ENCODE measurements at regions not wholly inside any gene's neighbourhood (a gene's known extent, or its start where the extent isn't known, plus 50 kb on each side); places are given as distances from the start of the nearest gene placed in this dataset.

- Mint-ChIP-seq H3K36me3 (no peaks in the 10 kb centered on the region), H3K4me1 (no peaks in the 10 kb centered on the region), H3K27me3 (ENCODE audit: low read depth in 3 of 3) (peaks cover 0 to 3% (median 0%) of the 10 kb centered on the region in 3 donors), H3K4me3 (no peak overlapping the region), H3K9me3 (peaks cover 0 to 12% (median 3%) of the 10 kb centered on the region in 6 donors), H3K27ac (no peak overlapping the region)
- no peak for DNase-seq
Observed at GRCh38 chr10:108031505-108031904, 867.0 kb upstream of the SORCS1 start.

GRCh38 chr10:108014902-108015177 lies 850.3 kb upstream of the SORCS1 start:
- no peaks in the 10 kb centered on the region for H3K36me3 Mint-ChIP-seq
- H3K27me3 Mint-ChIP-seq (ENCODE audit: low read depth in 3 of 3): peaks cover 0 to 5% (median 3%) of the 10 kb centered on the region in 3 donors
- DNase-seq: no peak
- H3K27ac Mint-ChIP-seq: no peak overlapping the region
- H3K9me3 Mint-ChIP-seq: peaks cover 8 to 32% (median 14%) of the 10 kb centered on the region in 6 donors
- no peak overlapping the region for H3K4me3 Mint-ChIP-seq
- no peaks in the 10 kb centered on the region for H3K4me1 Mint-ChIP-seq

DNA sequence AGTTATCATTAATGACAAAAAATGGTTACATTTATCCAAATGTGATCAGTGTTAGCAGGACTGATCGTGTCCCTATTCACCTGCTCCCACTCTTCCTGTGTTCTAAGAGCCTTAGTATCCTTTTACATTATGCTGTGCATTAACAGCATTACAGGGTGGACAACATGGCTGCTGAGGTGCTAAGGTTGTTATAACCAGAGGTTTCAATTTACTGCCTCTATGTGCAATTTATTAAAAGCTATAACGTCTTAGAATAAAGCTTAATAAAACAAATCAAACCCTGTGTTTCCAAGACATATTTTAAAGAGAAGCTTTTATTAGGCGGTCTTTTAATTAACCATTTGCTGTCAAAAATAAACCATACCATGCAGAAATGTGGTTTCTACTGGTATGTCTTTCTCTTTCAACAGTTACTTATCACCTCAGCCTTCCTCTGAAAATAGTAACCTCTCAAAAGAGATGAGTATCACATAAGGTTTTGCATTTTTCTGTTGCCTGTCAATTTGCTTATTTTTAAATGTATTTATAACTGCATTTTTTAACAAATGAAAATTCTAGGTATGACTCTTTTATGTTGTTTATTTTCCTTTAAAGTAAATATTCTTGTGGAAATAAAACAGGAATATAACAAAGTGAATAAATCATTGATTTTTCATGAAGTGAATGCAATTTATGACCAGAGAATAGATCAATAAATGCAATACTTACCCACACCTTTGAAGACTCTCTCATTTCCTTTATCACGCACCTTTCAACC lies 849.8 kb upstream of the SORCS1 start:
- peaks cover 0 to 5% (median 3%) of the 10 kb centered on the region in 3 donors for H3K27me3 Mint-ChIP-seq (ENCODE audit: low read depth in 3 of 3)
- peaks cover 8 to 32% (median 16%) of the 10 kb centered on the region in 6 donors for H3K9me3 Mint-ChIP-seq
- DNase-seq: no peak
- H3K4me3 Mint-ChIP-seq: no peak overlapping the region
- H3K36me3 Mint-ChIP-seq: no peaks in the 10 kb centered on the region
- no peaks in the 10 kb centered on the region for H3K4me1 Mint-ChIP-seq
- H3K27ac Mint-ChIP-seq: no peak overlapping the region

DNA sequence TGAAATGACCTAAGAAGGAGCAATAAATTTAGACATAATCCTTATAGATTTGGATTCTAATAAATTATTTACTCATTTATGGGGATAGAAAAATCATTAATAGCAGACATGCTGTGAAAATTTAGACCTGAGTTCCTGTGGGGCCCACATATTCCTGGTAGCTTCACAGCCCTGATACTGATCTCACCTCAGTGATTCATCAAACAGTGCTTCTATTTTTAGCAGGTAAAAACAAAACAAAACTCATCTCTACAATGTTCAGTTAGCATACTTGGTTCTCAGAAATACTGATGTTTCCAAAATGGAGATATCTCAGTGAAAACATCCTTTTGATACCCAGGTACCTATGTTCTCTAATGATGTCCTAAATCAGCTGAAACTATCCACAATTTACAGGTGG lies 841.1 kb upstream of the SORCS1 start:
- peaks cover 10 to 44% (median 21%) of the 10 kb centered on the region in 6 donors for H3K9me3 Mint-ChIP-seq
- H3K4me1 Mint-ChIP-seq: no peaks in the 10 kb centered on the region
- no peak overlapping the region for H3K27ac Mint-ChIP-seq
- H3K27me3 Mint-ChIP-seq (ENCODE audit: low read depth in 3 of 3): peaks cover 0 to 2% (median 0%) of the 10 kb centered on the region in 3 donors
- H3K4me3 Mint-ChIP-seq: no peak overlapping the region
- no peak for DNase-seq
- H3K36me3 Mint-ChIP-seq: no peaks in the 10 kb centered on the region

DNA sequence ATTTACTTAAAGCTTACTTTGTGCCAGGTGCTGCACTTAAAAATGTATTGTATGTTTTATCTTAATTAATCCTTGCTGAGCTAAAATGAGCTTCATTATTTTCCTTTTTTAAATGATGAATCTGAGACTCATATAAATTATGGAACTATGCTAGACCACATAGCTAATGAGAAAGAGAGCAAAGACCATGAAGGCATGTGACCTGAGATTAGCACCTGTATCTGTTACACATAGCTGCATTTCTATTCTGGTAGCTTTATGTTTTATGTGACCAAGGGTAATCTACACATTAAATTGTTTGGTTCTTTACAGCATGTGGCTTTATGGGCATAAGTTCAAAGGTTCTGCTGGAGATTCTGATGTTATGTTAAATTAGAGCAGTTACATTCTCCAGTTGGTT lies 839.1 kb upstream of the SORCS1 start:
- H3K4me1 Mint-ChIP-seq: no peaks in the 10 kb centered on the region
- H3K36me3 Mint-ChIP-seq: no peaks in the 10 kb centered on the region
- DNase-seq: no peak
- no peak overlapping the region for H3K4me3 Mint-ChIP-seq
- H3K27ac Mint-ChIP-seq: no peak overlapping the region
- H3K9me3 Mint-ChIP-seq: peaks cover 10 to 42% (median 19%) of the 10 kb centered on the region in 6 donors
- H3K27me3 Mint-ChIP-seq (ENCODE audit: low read depth in 3 of 3): peaks cover 0 to 2% (median 0%) of the 10 kb centered on the region in 3 donors

GRCh38 chr10:108003061-108003460 lies 838.6 kb upstream of the SORCS1 start:
- DNase-seq: no peak
- no peak overlapping the region for H3K4me3 Mint-ChIP-seq
- H3K9me3 Mint-ChIP-seq: peaks cover 10 to 37% (median 15%) of the 10 kb centered on the region in 6 donors
- no peaks in the 10 kb centered on the region for H3K4me1 Mint-ChIP-seq
- H3K27me3 Mint-ChIP-seq (ENCODE audit: low read depth in 3 of 3): peaks cover 0 to 2% (median 0%) of the 10 kb centered on the region in 3 donors
- no peaks in the 10 kb centered on the region for H3K36me3 Mint-ChIP-seq
- no peak overlapping the region for H3K27ac Mint-ChIP-seq

- H3K27ac Mint-ChIP-seq: no peak overlapping the region
- peaks cover 1 to 18% (median 4%) of the 10 kb centered on the region in 6 donors for H3K9me3 Mint-ChIP-seq
- H3K4me3 Mint-ChIP-seq: no peak overlapping the region
- no peaks in the 10 kb centered on the region for H3K36me3 Mint-ChIP-seq
- H3K27me3 Mint-ChIP-seq (ENCODE audit: low read depth in 3 of 3): peaks cover 0 to 2% (median 0%) of the 10 kb centered on the region in 3 donors
- no peak for DNase-seq
- no peaks in the 10 kb centered on the region for H3K4me1 Mint-ChIP-seq
Observed at GRCh38 chr10:108000365-108000764, 835.9 kb upstream of the SORCS1 start.

- Mint-ChIP-seq H3K9me3 (peaks cover 0 to 8% (median 3%) of the 10 kb centered on the region in 6 donors), H3K36me3 (no peaks in the 10 kb centered on the region), H3K27ac (no peak overlapping the region), H3K4me1 (no peaks in the 10 kb centered on the region), H3K27me3 (ENCODE audit: low read depth in 3 of 3) (peaks cover 0 to 2% (median 0%) of the 10 kb centered on the region in 3 donors), H3K4me3 (no peak overlapping the region)
- DNase-seq: no peak
Observed at GRCh38 chr10:107994621-107995270, 830.2 kb upstream of the SORCS1 start.

GRCh38 chr10:107986571-107986970 lies 822.1 kb upstream of the SORCS1 start:
- Mint-ChIP-seq H3K36me3 (no peaks in the 10 kb centered on the region), H3K27me3 (ENCODE audit: low read depth in 3 of 3) (peaks cover 0 to 4% (median 0%) of the 10 kb centered on the region in 3 donors), H3K4me1 (no peaks in the 10 kb centered on the region), H3K9me3 (peaks cover 2 to 21% (median 5%) of the 10 kb centered on the region in 6 donors), H3K4me3 (no peak overlapping the region), H3K27ac (no peak overlapping the region)
- DNase-seq: no peak

GRCh38 chr10:107984581-107984980 lies 820.1 kb upstream of the SORCS1 start:
- Mint-ChIP-seq H3K9me3 (peaks cover 4 to 26% (median 8%) of the 10 kb centered on the region in 6 donors), H3K4me1 (no peaks in the 10 kb centered on the region), H3K36me3 (no peaks in the 10 kb centered on the region), H3K27me3 (ENCODE audit: low read depth in 3 of 3) (peaks cover 0 to 2% (median 0%) of the 10 kb centered on the region in 3 donors), H3K4me3 (no peak overlapping the region), H3K27ac (no peak overlapping the region)
- DNase-seq: no peak

GRCh38 chr10:107984149-107984548 lies 819.6 kb upstream of the SORCS1 start:
- H3K27ac Mint-ChIP-seq: no peak overlapping the region
- no peak for DNase-seq
- H3K4me1 Mint-ChIP-seq: no peaks in the 10 kb centered on the region
- peaks cover 0 to 2% (median 0%) of the 10 kb centered on the region in 3 donors for H3K27me3 Mint-ChIP-seq (ENCODE audit: low read depth in 3 of 3)
- H3K36me3 Mint-ChIP-seq: no peaks in the 10 kb centered on the region
- no peak overlapping the region for H3K4me3 Mint-ChIP-seq
- peaks cover 5 to 30% (median 8%) of the 10 kb centered on the region in 6 donors for H3K9me3 Mint-ChIP-seq

- Mint-ChIP-seq H3K4me1 (no peaks in the 10 kb centered on the region), H3K27me3 (ENCODE audit: low read depth in 3 of 3) (peaks cover 0 to 2% (median 0%) of the 10 kb centered on the region in 3 donors), H3K4me3 (no peak overlapping the region), H3K27ac (no peak overlapping the region), H3K9me3 (peaks cover 5 to 31% (median 14%) of the 10 kb centered on the region in 6 donors), H3K36me3 (no peaks in the 10 kb centered on the region)
- no peak for DNase-seq
Observed at GRCh38 chr10:107978455-107978854, 813.9 kb upstream of the SORCS1 start.

DNA sequence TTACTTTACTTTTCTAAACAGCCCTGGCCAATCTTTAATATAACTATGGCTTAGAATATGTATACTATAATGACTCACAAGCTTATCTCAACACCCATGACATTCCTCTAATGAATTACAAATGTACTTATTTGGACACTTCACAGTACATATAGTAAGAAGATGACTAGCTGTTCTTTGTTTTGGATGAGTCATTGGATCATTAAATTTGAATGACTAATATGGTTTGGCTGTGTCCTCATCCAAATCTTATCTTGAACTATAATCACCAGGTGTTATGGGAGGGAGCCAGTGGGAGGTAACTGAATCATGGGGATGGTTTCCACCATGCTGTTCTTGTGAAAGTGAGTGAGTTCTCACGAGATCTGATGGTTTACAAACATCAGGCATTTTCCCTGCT lies 807.5 kb upstream of the SORCS1 start:
- Mint-ChIP-seq H3K27ac (no peak overlapping the region), H3K27me3 (ENCODE audit: low read depth in 3 of 3) (no peaks in the 10 kb centered on the region), H3K9me3 (peaks cover 4 to 19% (median 12%) of the 10 kb centered on the region in 6 donors), H3K4me1 (no peaks in the 10 kb centered on the region), H3K36me3 (no peaks in the 10 kb centered on the region), H3K4me3 (no peak overlapping the region)
- no peak for DNase-seq

DNA sequence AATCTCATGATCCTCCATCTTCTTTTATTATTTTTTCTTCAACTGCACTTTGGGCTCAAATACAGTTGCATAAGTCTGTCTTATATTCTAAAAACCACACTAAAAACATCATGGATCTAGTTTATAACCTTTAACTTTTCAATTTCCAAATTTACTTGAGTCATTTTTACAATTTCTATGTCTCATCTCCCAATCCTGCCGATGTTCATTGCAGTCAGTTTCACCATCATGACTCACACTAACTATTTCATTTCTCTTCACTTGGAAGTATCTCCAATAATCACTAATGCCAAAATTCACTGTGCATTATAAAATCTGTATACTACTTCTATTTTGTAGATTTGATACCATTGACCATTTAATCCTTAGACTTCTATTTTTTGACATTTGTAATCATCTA lies 806.9 kb upstream of the SORCS1 start:
- Mint-ChIP-seq H3K27me3 (ENCODE audit: low read depth in 3 of 3) (no peaks in the 10 kb centered on the region), H3K4me3 (no peak overlapping the region), H3K4me1 (no peaks in the 10 kb centered on the region), H3K9me3 (peaks cover 0 to 18% (median 9%) of the 10 kb centered on the region in 6 donors), H3K36me3 (no peaks in the 10 kb centered on the region), H3K27ac (no peak overlapping the region)
- DNase-seq: no peak
